H9 (cell line): ENCODE measurements at regions not wholly inside any gene's neighbourhood (a gene's known extent, or its start where the extent isn't known, plus 50 kb on each side); places are given as distances from the start of the nearest gene placed in this dataset.

Experiments
- DNase-seq: peaks from one replicate; pipeline ENCODE4 v3.0.0-alpha.2; 2017
- H2AFZ ChIP-seq: one replicate; pipeline ENCODE4 v1.6.1; 2013; ENCODE audit warnings: mild to moderate bottlenecking, low read length, control low read depth, moderate library complexity
- H2AK5ac ChIP-seq: 2 replicates; pipeline ENCODE4 v1.6.1; 2013; ENCODE audit warnings: low read length, control low read depth, mixed read lengths; ENCODE audit not compliant: insufficient read length
- H2BK120ac ChIP-seq: one replicate; pipeline ENCODE4 v1.6.1; 2013; ENCODE audit warnings: low read depth, mild to moderate bottlenecking, low read length, control low read depth, inconsistent platforms; ENCODE audit not compliant: poor library complexity, severe bottlenecking
- H2BK12ac ChIP-seq: 2 replicates; pipeline ENCODE4 v1.6.1; 2013; ENCODE audit warnings: low read length, control low read depth, mixed read lengths, low read depth; ENCODE audit not compliant: insufficient read length
- H2BK15ac ChIP-seq: 2 replicates; pipeline ENCODE4 v1.6.1; 2013; ENCODE audit warnings: low read depth, low read length, control low read depth
- H2BK20ac ChIP-seq: one replicate; pipeline ENCODE4 v1.6.1; 2013; ENCODE audit warnings: low read depth, mild to moderate bottlenecking, low read length, control low read depth, inconsistent platforms; ENCODE audit not compliant: poor library complexity, severe bottlenecking
- H2BK5ac ChIP-seq: 2 replicates; pipeline ENCODE4 v1.6.1; 2013; ENCODE audit warnings: low read length, control low read depth, mixed read lengths; ENCODE audit not compliant: insufficient read length
- H3K14ac ChIP-seq: 2 replicates; pipeline ENCODE4 v1.6.1; 2013; ENCODE audit warnings: low read length, control low read depth; ENCODE audit not compliant: insufficient read depth
- H3K18ac ChIP-seq: 2 replicates; pipeline ENCODE4 v1.6.1; 2013; ENCODE audit warnings: low read depth, mild to moderate bottlenecking, mixed read lengths, low read length, control low read depth; ENCODE audit not compliant: insufficient read length
- H3K23ac ChIP-seq: 2 replicates; pipeline ENCODE4 v1.6.1; 2013; ENCODE audit warnings: low read length, control low read depth, mixed read lengths, low read depth; ENCODE audit not compliant: insufficient read length
- H3K23me2 ChIP-seq: 2 replicates; pipeline ENCODE4 v1.6.1; 2013; ENCODE audit warnings: low read depth, mild to moderate bottlenecking, mixed read lengths, low read length, control low read depth; ENCODE audit not compliant: insufficient read length, poor library complexity, severe bottlenecking
- H3K27ac ChIP-seq: 2 replicates; pipeline ENCODE4 v1.5.1; 2013; ENCODE audit warnings: low read length, control low read depth, mixed read lengths, low read depth; ENCODE audit not compliant: insufficient read length
- H3K27me3 ChIP-seq: 2 replicates; pipeline ENCODE4 v1.6.1; 2013; ENCODE audit warnings: low read length, control low read depth, inconsistent platforms; ENCODE audit not compliant: insufficient read depth
- H3K4ac ChIP-seq: 2 replicates; pipeline ENCODE4 v1.6.1; 2013; ENCODE audit warnings: low read depth, mild to moderate bottlenecking, control low read depth, inconsistent platforms, low read length, moderate library complexity
- H3K4me1 ChIP-seq: 2 replicates; pipeline ENCODE4 v1.6.1; 2013; ENCODE audit warnings: low read length, control low read depth, inconsistent platforms; ENCODE audit not compliant: insufficient read depth
- H3K4me2 ChIP-seq: 2 replicates; pipeline ENCODE4 v1.6.1; 2013; ENCODE audit warnings: low read length, control low read depth, mixed read lengths; ENCODE audit not compliant: insufficient read length, insufficient read depth
- H3K56ac ChIP-seq: 2 replicates; pipeline ENCODE4 v1.6.1; 2013; ENCODE audit warnings: low read depth, mild to moderate bottlenecking, mixed read lengths, low read length, control low read depth; ENCODE audit not compliant: insufficient read length
- H3K79me1 ChIP-seq: 2 replicates; pipeline ENCODE4 v1.6.1; 2013; ENCODE audit warnings: low read depth, mild to moderate bottlenecking, moderate library complexity, low read length, control low read depth, inconsistent platforms; ENCODE audit not compliant: insufficient read depth, poor library complexity, severe bottlenecking
- H3K79me2 ChIP-seq: 2 replicates; pipeline ENCODE4 v1.6.1; 2013; ENCODE audit warnings: low read length, control low read depth, inconsistent platforms; ENCODE audit not compliant: insufficient read depth
- H3K9ac ChIP-seq: 2 replicates; pipeline ENCODE4 v1.6.1; 2013; ENCODE audit warnings: low read length, control low read depth, mixed read lengths; ENCODE audit not compliant: insufficient read length; ENCODE audit errors: extremely low read depth
- H3K9me3 ChIP-seq: one replicate; pipeline ENCODE4 v1.6.1; 2013; ENCODE audit warnings: low read depth, low read length, inconsistent platforms; ENCODE audit not compliant: control insufficient read depth
- H3T11ph ChIP-seq: one replicate; pipeline ENCODE4 v1.6.1; 2013; ENCODE audit warnings: mild to moderate bottlenecking, low read length, control low read depth, inconsistent platforms
- H4K20me1 ChIP-seq: one replicate; pipeline ENCODE4 v1.6.1; 2013; ENCODE audit not compliant: control insufficient read depth, insufficient read length, insufficient read depth
- H4K5ac ChIP-seq: 2 replicates; pipeline ENCODE4 v1.6.1; 2013; ENCODE audit warnings: low read depth, mild to moderate bottlenecking, mixed read lengths, low read length, control low read depth; ENCODE audit not compliant: insufficient read length
- H4K8ac ChIP-seq: replicated peaks from 2 replicates; pipeline ENCODE4 v1.6.1; 2013; ENCODE audit warnings: low read length, control low read depth, mixed read lengths, low read depth; ENCODE audit not compliant: insufficient read length
- H4K91ac ChIP-seq: 2 replicates; pipeline ENCODE4 v1.6.1; 2013; ENCODE audit warnings: low read depth, mild to moderate bottlenecking, moderate library complexity, mixed read lengths, low read length, control low read depth; ENCODE audit not compliant: insufficient read length
- H3K27ac Mint-ChIP-seq, 3 experiments: 2 replicates in 2 of 3; 3 replicates in 1 of 3; pipeline ENCODE4 v1.8.0; 2020 to 2021; ENCODE audit warnings: mixed read lengths in 3 of 3, mild to moderate bottlenecking in 1 of 3, moderate library complexity in 1 of 3
- H3K27me3 Mint-ChIP-seq: 2 replicates; pipeline ENCODE4 v1.8.0; 2021; ENCODE audit warnings: low read depth, mild to moderate bottlenecking, moderate library complexity, mixed read lengths
- H3K36me3 Mint-ChIP-seq, 3 experiments: 2 replicates in 2 of 3; 3 replicates in 1 of 3; pipeline ENCODE4 v1.8.0; 2020 to 2021; ENCODE audit warnings: low read depth in 3 of 3, mixed read lengths in 3 of 3; ENCODE audit not compliant: insufficient read depth in 1 of 3
- H3K4me1 Mint-ChIP-seq, 2 experiments: 2 replicates each; pipeline ENCODE4 v1.8.0; 2020; ENCODE audit warnings: mixed read lengths in 2 of 2
- H3K4me3 Mint-ChIP-seq, 2 experiments: 2 replicates in 1 of 2; 3 replicates in 1 of 2; pipeline ENCODE4 v1.8.0; 2020 to 2021; ENCODE audit warnings: mild to moderate bottlenecking in 2 of 2, mixed read lengths in 2 of 2, moderate library complexity in 1 of 2
- H3K9me3 Mint-ChIP-seq, 2 experiments: 2 replicates in 1 of 2; 3 replicates in 1 of 2; pipeline ENCODE4 v1.8.0; 2020; ENCODE audit warnings: mild to moderate bottlenecking in 2 of 2, mixed read lengths in 2 of 2, moderate library complexity in 1 of 2
- CTCF ChIP-seq: fragments of 200-600 bp; sonication (generic); conservative IDR thresholded peaks from 3 replicates; pipeline ENCODE4 v1.8.0; 2021; ENCODE audit warnings: antibody characterized with exemption, mild to moderate bottlenecking
- WGBS: extraction: QIAGEN DNeasy Blood & Tissue Kit; methylation state at CpG from one replicate; pipeline ENCODE4 v1.1.7; 2013; ENCODE audit warnings: missing lambda C conversion rate, low lambda C conversion rate, mixed read lengths; ENCODE audit not compliant: insufficient read length; ENCODE audit errors: extremely low coverage; 5-methylcytosine and 5-hydroxymethylcytosine counted together

GRCh38 chr12:75633789-75634188 is 122.4 kb upstream of the KRR1 start:
- H4K20me1 ChIP-seq = no peaks in the 10 kb centered on the region
- no peaks in the 10 kb centered on the region for H3K27me3 ChIP-seq
- Mint-ChIP-seq H3K27me3 (no peaks in the 10 kb centered on the region), H3K4me1 (peaks cover 53 to 66% of the 10 kb centered on the region in 2 experiments), H3K27ac (peak overlapping the region; percentile 11 to 96 (median 41); a peak in 3 of 7 replicates), H3K4me3 (no peak overlapping the region), H3K36me3 (peaks cover 2 to 8% (median 2%) of the 10 kb centered on the region in 3 experiments; a peak in 2 of 7 replicates), H3K9me3 (peaks cover 3 to 7% of the 10 kb centered on the region in 2 experiments; a peak in 3 of 5 replicates)
- peaks cover 16% of the 10 kb centered on the region; the same call in 1 of the 2 replicates for H3K4me1 ChIP-seq
- no peak overlapping the region for H4K8ac ChIP-seq
- no CpG with 5 or more reads among the region's 3 CpGs for WGBS
- DNase-seq = no peak
- no peak overlapping the region for H2AK5ac ChIP-seq
- no peak overlapping the region for H3K56ac ChIP-seq
- no peak overlapping the region for H3K4me2 ChIP-seq
- H3T11ph ChIP-seq = no peak overlapping the region
- no peak overlapping the region for H4K91ac ChIP-seq
- H3K4ac ChIP-seq = no peak overlapping the region
- H3K23me2 ChIP-seq = no peaks in the 10 kb centered on the region
- no peaks in the 10 kb centered on the region for H3K79me1 ChIP-seq
- H2BK15ac ChIP-seq = no peak overlapping the region
- H3K79me2 ChIP-seq = no peaks in the 10 kb centered on the region
- no peak overlapping the region for H2BK20ac ChIP-seq
- no peak for TF ChIP-seq CTCF
- H3K9ac ChIP-seq = no peak overlapping the region
- no peak overlapping the region for H3K27ac ChIP-seq
- no peak overlapping the region for H2BK120ac ChIP-seq
- H3K14ac ChIP-seq = no peak overlapping the region
- no peak overlapping the region for H4K5ac ChIP-seq
- H2AFZ ChIP-seq = no peak overlapping the region
- H3K23ac ChIP-seq = no peak overlapping the region
- H3K9me3 ChIP-seq = no peaks in the 10 kb centered on the region
- H2BK5ac ChIP-seq = no peak overlapping the region
- H3K18ac ChIP-seq = no peak overlapping the region
- H2BK12ac ChIP-seq = no peak overlapping the region
